IMR-90 (cell line): ENCODE measurements at regions not wholly inside any gene's neighbourhood (a gene's known extent, or its start where the extent isn't known, plus 50 kb on each side); places are given as distances from the start of the nearest gene placed in this dataset.
A peak's percentile ranks its signal among the peaks of the same experiment; 100 is the strongest.

Source experiments
- ATAC-seq: fragments of 200-7000 bp; cut with Tn5 transposase; 2 replicates; pipeline ENCODE4 v1.9.1; 2020; ENCODE audit warnings: low read depth, mild to moderate bottlenecking, moderate library complexity
- BruUV-seq: library from RNA; stranded (reverse); fragments of 400-500 nt; replicated peaks from 2 replicates; lab custom pipeline; 2021; lab: Mats Ljungman, UMichigan
- CTCF ChIA-PET: fragments of 300-600 bp; formaldehyde crosslinking; extraction: SDS; loops from one replicate; lab custom pipeline; 2021; ENCODE audit warnings: antibody characterized with exemption; lab: Yijun Ruan, JAX
- POLR2A ChIA-PET: fragments of 300-600 bp; sonication (Branson Sonifier 250); formaldehyde crosslinking; loops from one replicate; lab custom pipeline; 2022; ENCODE audit warnings: antibody characterized with exemption; ENCODE audit not compliant: unreplicated experiment; lab: Charles Lee
- DNase-seq: peaks from one replicate; pipeline ENCODE4 v3.0.0; 2013
- H2AFZ ChIP-seq: replicated peaks from 2 replicates; pipeline ENCODE3; 2013; ENCODE audit warnings: low read length, mild to moderate bottlenecking; ENCODE audit not compliant: poor library complexity
- H2AK5ac ChIP-seq: 2 replicates; pipeline ENCODE4 v1.6.1; 2013; ENCODE audit warnings: low read depth, low read length, inconsistent platforms
- H2AK9ac ChIP-seq: replicated peaks from 2 replicates; pipeline ENCODE3; 2013; ENCODE audit warnings: mild to moderate bottlenecking, low read depth, low read length, moderate library complexity; ENCODE audit not compliant: poor library complexity
- H2BK120ac ChIP-seq: 2 replicates; pipeline ENCODE4 v1.6.1; 2013; ENCODE audit warnings: low read depth, low read length, inconsistent platforms
- H2BK15ac ChIP-seq: 3 replicates; pipeline ENCODE4 v1.6.1; 2013; ENCODE audit warnings: low read depth, low read length, inconsistent platforms
- H2BK20ac ChIP-seq: 2 replicates; pipeline ENCODE4 v1.6.1; 2013; ENCODE audit warnings: low read depth, mild to moderate bottlenecking, inconsistent platforms, low read length, moderate library complexity
- H2BK5ac ChIP-seq: 2 replicates; pipeline ENCODE4 v1.6.1; 2013; ENCODE audit warnings: mild to moderate bottlenecking, low read depth, low read length, inconsistent platforms; ENCODE audit not compliant: poor library complexity, severe bottlenecking
- H3K14ac ChIP-seq: replicated peaks from 2 replicates; pipeline ENCODE4 v1.6.1; 2013; ENCODE audit warnings: low read depth, low read length, inconsistent platforms
- H3K18ac ChIP-seq: 2 replicates; pipeline ENCODE4 v1.6.1; 2013; ENCODE audit warnings: low read depth, low read length, control low read depth
- H3K23ac ChIP-seq: 2 replicates; pipeline ENCODE4 v1.6.1; 2013; ENCODE audit warnings: low read depth, low read length, inconsistent platforms
- H3K27ac ChIP-seq: 2 replicates; pipeline ENCODE4 v1.5.1; 2013; ENCODE audit warnings: mild to moderate bottlenecking, control low read depth, low read length; ENCODE audit not compliant: insufficient read depth
- H3K27me3 ChIP-seq: 2 replicates; pipeline ENCODE4 v1.6.1; 2013; ENCODE audit warnings: low read length; ENCODE audit not compliant: control insufficient read depth, insufficient read depth
- H3K36me3 ChIP-seq: 2 replicates; pipeline ENCODE4 v1.6.1; 2013; ENCODE audit warnings: low read length, mixed read lengths; ENCODE audit not compliant: control insufficient read depth, insufficient read depth
- H3K4ac ChIP-seq: 2 replicates; pipeline ENCODE4 v1.6.1; 2013; ENCODE audit warnings: low read depth, low read length, inconsistent platforms
- H3K4me1 ChIP-seq: 2 replicates; pipeline ENCODE4 v1.6.1; 2013; ENCODE audit warnings: low read length, mixed read lengths; ENCODE audit not compliant: control insufficient read depth, insufficient read depth
- H3K4me2 ChIP-seq: 2 replicates; pipeline ENCODE4 v1.6.1; 2013; ENCODE audit warnings: low read depth, mild to moderate bottlenecking, control low read depth, low read length, moderate library complexity
- H3K4me3 ChIP-seq: 2 replicates; pipeline ENCODE4 v1.5.1; 2013; ENCODE audit warnings: low read depth, mild to moderate bottlenecking, control low read depth, low read length, moderate library complexity; ENCODE audit not compliant: insufficient read depth
- H3K56ac ChIP-seq: 2 replicates; pipeline ENCODE4 v1.6.1; 2013; ENCODE audit warnings: low read length, inconsistent platforms; ENCODE audit not compliant: insufficient read depth; ENCODE audit errors: extremely low read depth
- H3K79me1 ChIP-seq, 2 experiments: 2 replicates each; pipeline ENCODE4 v1.6.1; 2013; ENCODE audit warnings: low read length in 2 of 2, inconsistent platforms in 1 of 2, low read depth in 1 of 2
- H3K9ac ChIP-seq: 2 replicates; pipeline ENCODE4 v1.6.1; 2013; ENCODE audit warnings: low read depth, low read length, control low read depth
- H3K9me1 ChIP-seq: 2 replicates; pipeline ENCODE4 v1.6.1; 2013; ENCODE audit warnings: low read length, inconsistent platforms; ENCODE audit not compliant: insufficient read depth
- H3K9me3 ChIP-seq: 2 replicates; pipeline ENCODE4 v1.6.1; 2013; ENCODE audit warnings: low read length; ENCODE audit not compliant: control insufficient read depth, insufficient read depth
- H4K20me1 ChIP-seq: 2 replicates; pipeline ENCODE4 v1.6.1; 2013; ENCODE audit warnings: low read length, inconsistent platforms; ENCODE audit not compliant: insufficient read depth
- H4K5ac ChIP-seq: 2 replicates; pipeline ENCODE4 v1.6.1; 2013; ENCODE audit warnings: mild to moderate bottlenecking, low read depth, low read length, control low read depth
- H4K8ac ChIP-seq, 2 experiments: 2 replicates each; pipeline ENCODE4 v1.6.1; 2013; ENCODE audit warnings: low read depth in 2 of 2, low read length in 2 of 2, control low read depth in 1 of 2, inconsistent platforms in 1 of 2
- H4K91ac ChIP-seq: 2 replicates; pipeline ENCODE4 v1.6.1; 2013; ENCODE audit warnings: low read depth, low read length, inconsistent platforms; ENCODE audit not compliant: insufficient read depth
- MAFK ChIP-seq: IDR thresholded peaks from 2 replicates; pipeline ENCODE4 v1.6.1; 2012; ENCODE audit warnings: low read depth, low read length, improper control_type of control experiment
- MXI1 ChIP-seq: IDR thresholded peaks from 2 replicates; pipeline ENCODE4 v1.6.1; 2012; ENCODE audit warnings: low read depth, mild to moderate bottlenecking, low read length, moderate library complexity, borderline replicate concordance
- NFE2L2 ChIP-seq: fragments of 150-350 bp; IDR thresholded peaks from 2 replicates; pipeline ENCODE4 v1.6.1; 2016; ENCODE audit warnings: low read depth, mild to moderate bottlenecking, low read length
- RCOR1 ChIP-seq: IDR thresholded peaks from 2 replicates; pipeline ENCODE4 v1.6.1; 2012; ENCODE audit warnings: mild to moderate bottlenecking, low read length, improper control_type of control experiment; ENCODE audit not compliant: insufficient replicate concordance
- RFX5 ChIP-seq: IDR thresholded peaks from 2 replicates; pipeline ENCODE4 v1.8.0; 2012; ENCODE audit warnings: low read depth, mild to moderate bottlenecking, low read length, moderate library complexity
- WGBS, 2 experiments: methylation state at CpG; one replicate each; pipeline versions ENCODE4 v1.1.5 to v1.1.7; 2013; ENCODE audit warnings: missing lambda C conversion rate in 2 of 2; ENCODE audit not compliant: insufficient read length in 1 of 2; ENCODE audit errors: extremely low coverage in 2 of 2; 5-methylcytosine and 5-hydroxymethylcytosine counted together
- dilution Hi-C: fragments of 300-500 bp; cut with HindIII; formaldehyde crosslinking; loops from one replicate; pipeline ENCODE4 v1.14.3; 2018; ENCODE audit warnings: low sequenced_read_pairs; ENCODE audit not compliant: unreplicated experiment
- in situ Hi-C: fragments of 300-500 bp; cut with MboI; formaldehyde crosslinking; loops from 3 replicates; pipeline ENCODE4 v1.14.3; 2019; ENCODE audit warnings: low sequenced_read_pairs, inconsistent platforms, mixed read lengths
- intact Hi-C: fragments of 100-400 bp; cut with micrococcal nuclease; formaldehyde crosslinking; loops from 2 replicates; pipeline ENCODE4 v1.10.0; 2022
- TF ChIP-seq, protein P1 (sequence below): fragments of 150-350 bp; IDR thresholded peaks from 2 replicates; pipeline ENCODE4 v1.6.1; 2016; ENCODE audit warnings: low read depth, mild to moderate bottlenecking, low read length, moderate library complexity, borderline replicate concordance
- TF ChIP-seq, protein P2 (sequence below): conservative IDR thresholded peaks from 2 replicates; pipeline ENCODE4 v1.5.1; 2012; ENCODE audit warnings: mild to moderate bottlenecking, low read depth, low read length, improper control_type of control experiment

- CTCF ChIA-PET, result no interaction called here
- no peaks in the 10 kb centered on the region for H3K36me3 ChIP-seq
- H3K23ac ChIP-seq, result no peak overlapping the region
- no peak overlapping the region for H3K14ac ChIP-seq
- H3K27me3 ChIP-seq, result no peaks in the 10 kb centered on the region; the same call in 1 of the 2 replicates
- dilution Hi-C loops (no loop called here), in situ Hi-C loops (no loop called here), intact Hi-C loops (no loop called here)
- H4K20me1 ChIP-seq, result no peaks in the 10 kb centered on the region
- no peak overlapping the region for H3K27ac ChIP-seq
- H2BK120ac ChIP-seq, result no peak overlapping the region
- no peak overlapping the region for H4K91ac ChIP-seq
- H4K5ac ChIP-seq, result no peak overlapping the region
- H2AK5ac ChIP-seq, result no peak overlapping the region
- no peak overlapping the region for H3K9ac ChIP-seq
- H3K79me1 ChIP-seq, result no peaks in the 10 kb centered on the region
- no CpG with 5 or more reads among the region's 3 CpGs for WGBS, 2 experiments
- H3K4me2 ChIP-seq, result peak overlapping the region; percentile 82
- H3K18ac ChIP-seq, result no peak overlapping the region
- H3K56ac ChIP-seq, result no peak overlapping the region
- TF ChIP-seq MXI1 (no peak), RCOR1 (no peak), MAFK (no peak), NFE2L2 (no peak), RFX5 (no peak)
- TF ChIP-seq, protein P1, sequence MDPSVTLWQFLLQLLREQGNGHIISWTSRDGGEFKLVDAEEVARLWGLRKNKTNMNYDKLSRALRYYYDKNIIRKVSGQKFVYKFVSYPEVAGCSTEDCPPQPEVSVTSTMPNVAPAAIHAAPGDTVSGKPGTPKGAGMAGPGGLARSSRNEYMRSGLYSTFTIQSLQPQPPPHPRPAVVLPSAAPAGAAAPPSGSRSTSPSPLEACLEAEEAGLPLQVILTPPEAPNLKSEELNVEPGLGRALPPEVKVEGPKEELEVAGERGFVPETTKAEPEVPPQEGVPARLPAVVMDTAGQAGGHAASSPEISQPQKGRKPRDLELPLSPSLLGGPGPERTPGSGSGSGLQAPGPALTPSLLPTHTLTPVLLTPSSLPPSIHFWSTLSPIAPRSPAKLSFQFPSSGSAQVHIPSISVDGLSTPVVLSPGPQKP, result no peak
- TF ChIP-seq, protein P2, sequence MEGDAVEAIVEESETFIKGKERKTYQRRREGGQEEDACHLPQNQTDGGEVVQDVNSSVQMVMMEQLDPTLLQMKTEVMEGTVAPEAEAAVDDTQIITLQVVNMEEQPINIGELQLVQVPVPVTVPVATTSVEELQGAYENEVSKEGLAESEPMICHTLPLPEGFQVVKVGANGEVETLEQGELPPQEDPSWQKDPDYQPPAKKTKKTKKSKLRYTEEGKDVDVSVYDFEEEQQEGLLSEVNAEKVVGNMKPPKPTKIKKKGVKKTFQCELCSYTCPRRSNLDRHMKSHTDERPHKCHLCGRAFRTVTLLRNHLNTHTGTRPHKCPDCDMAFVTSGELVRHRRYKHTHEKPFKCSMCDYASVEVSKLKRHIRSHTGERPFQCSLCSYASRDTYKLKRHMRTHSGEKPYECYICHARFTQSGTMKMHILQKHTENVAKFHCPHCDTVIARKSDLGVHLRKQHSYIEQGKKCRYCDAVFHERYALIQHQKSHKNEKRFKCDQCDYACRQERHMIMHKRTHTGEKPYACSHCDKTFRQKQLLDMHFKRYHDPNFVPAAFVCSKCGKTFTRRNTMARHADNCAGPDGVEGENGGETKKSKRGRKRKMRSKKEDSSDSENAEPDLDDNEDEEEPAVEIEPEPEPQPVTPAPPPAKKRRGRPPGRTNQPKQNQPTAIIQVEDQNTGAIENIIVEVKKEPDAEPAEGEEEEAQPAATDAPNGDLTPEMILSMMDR, result no peak
- no peaks in the 10 kb centered on the region for H3K9me3 ChIP-seq
- no peak overlapping the region for H2AK9ac ChIP-seq
- no peaks in the 10 kb centered on the region for H3K9me1 ChIP-seq
- ATAC-seq (peak; percentile 73), DNase-seq (peak; percentile 53)
- 0 out of 2 replicates have a peak, but pooled peaks cover 2% of the 10 kb centered on the region for H3K4me1 ChIP-seq
- H4K8ac ChIP-seq, result no peak overlapping the region
- no peak overlapping the region for H2BK15ac ChIP-seq
- no peak overlapping the region for H2BK20ac ChIP-seq
- H3K4me3 ChIP-seq, result no peak overlapping the region
- POLR2A ChIA-PET, result no interaction called here
- H2AFZ ChIP-seq, result no peak overlapping the region
- H2BK5ac ChIP-seq, result no peak overlapping the region
- no peak overlapping the region for H3K4ac ChIP-seq
- BruUV-seq, result no TSS peak
These were observed 142.1 kb downstream of the CDCA7 start for GRCh38 chr2:173496746-173497145.
